ENCODE measurements at regions not wholly inside any gene's neighbourhood (a gene's known extent, or its start where the extent isn't known, plus 50 kb on each side); places are given as distances from the start of the nearest gene placed in this dataset.
"Not testable (repeated sequence)": the region's sequence is repeated elsewhere in the genome, so short reads cannot be mapped to it uniquely, and the experiment has no call there.

GRCh38 chr1:163912170-163912884, 590.6 kb downstream of the NUF2 start:
- no peak for DNase-seq

GRCh38 chr1:163914785-163915413, 593.1 kb downstream of the NUF2 start:
- no peak for DNase-seq

- DNase-seq, result no peak
These were observed 601.0 kb downstream of the NUF2 start for GRCh38 chr1:163922743-163923201.

- no peak for DNase-seq
These were observed 602.3 kb downstream of the NUF2 start for GRCh38 chr1:163924041-163924440.

- DNase-seq, result no peak
These were observed 605.7 kb downstream of the NUF2 start for GRCh38 chr1:163927493-163927892.

- DNase-seq, result no peak
These were observed 606.3 kb downstream of the NUF2 start for GRCh38 chr1:163928069-163928468.

- DNase-seq, result no peak
These were observed 606.9 kb downstream of the NUF2 start for GRCh38 chr1:163928651-163929050.

- no peak for DNase-seq
These were observed 611.1 kb downstream of the NUF2 start for GRCh38 chr1:163932901-163933300.

- no peak for DNase-seq
These were observed 611.7 kb downstream of the NUF2 start for GRCh38 chr1:163933437-163933836.

- DNase-seq, result no peak
These were observed 614.1 kb downstream of the NUF2 start for GRCh38 chr1:163935738-163936374.

GRCh38 chr1:163959622-163960021, 599.4 kb upstream of the PBX1 start:
- no peak for DNase-seq

- DNase-seq, result no peak
These were observed 588.8 kb upstream of the PBX1 start for GRCh38 chr1:163970151-163970550.

GRCh38 chr1:163970699-163971098, 588.3 kb upstream of the PBX1 start:
- DNase-seq, result no peak

GRCh38 chr1:163973586-163973985, 585.4 kb upstream of the PBX1 start:
- no peak for DNase-seq

GRCh38 chr1:163974120-163974519, 584.9 kb upstream of the PBX1 start:
- no peak for DNase-seq

GRCh38 chr1:163980394-163980793, 578.6 kb upstream of the PBX1 start:
- DNase-seq, result no peak

- DNase-seq, result no peak
These were observed 577.4 kb upstream of the PBX1 start for GRCh38 chr1:163981500-163982030.

- no peak for DNase-seq
These were observed 575.9 kb upstream of the PBX1 start for GRCh38 chr1:163983097-163983496.

GRCh38 chr1:163985700-163986099, 573.3 kb upstream of the PBX1 start:
- DNase-seq, result no peak

- DNase-seq, result no peak
These were observed 559.9 kb upstream of the PBX1 start for GRCh38 chr1:163999131-163999530.

- DNase-seq, result not testable (repeated sequence)
These were observed 552.8 kb upstream of the PBX1 start for GRCh38 chr1:164006186-164006585.

GRCh38 chr1:164006621-164007020, 552.4 kb upstream of the PBX1 start:
- no peak for DNase-seq

GRCh38 chr1:164017239-164017638, 541.7 kb upstream of the PBX1 start:
- DNase-seq, result no peak

- DNase-seq, result no peak
These were observed 538.6 kb upstream of the PBX1 start for GRCh38 chr1:164020391-164020790.

Data from right hindlimb (tissue), 1 donor.